Stimulated activated CD4-positive, alpha-beta T cell treated with anti-CD3 and anti-CD28 coated beads, Interleukin-2, amount 100 ng/mL, for 48 hours (primary cell): ENCODE measurements at regions not wholly inside any gene's neighbourhood (a gene's known extent, or its start where the extent isn't known, plus 50 kb on each side); places are given as distances from the start of the nearest gene placed in this dataset.

Experiments used
- DNase-seq, 2 donors: peaks; one replicate each; pipeline ENCODE4 v3.0.0-alpha.2; 2020

GRCh38 chr4:152156442-152156841 lies 379.4 kb downstream of the FBXW7 start:
- no peak for DNase-seq

DNA sequence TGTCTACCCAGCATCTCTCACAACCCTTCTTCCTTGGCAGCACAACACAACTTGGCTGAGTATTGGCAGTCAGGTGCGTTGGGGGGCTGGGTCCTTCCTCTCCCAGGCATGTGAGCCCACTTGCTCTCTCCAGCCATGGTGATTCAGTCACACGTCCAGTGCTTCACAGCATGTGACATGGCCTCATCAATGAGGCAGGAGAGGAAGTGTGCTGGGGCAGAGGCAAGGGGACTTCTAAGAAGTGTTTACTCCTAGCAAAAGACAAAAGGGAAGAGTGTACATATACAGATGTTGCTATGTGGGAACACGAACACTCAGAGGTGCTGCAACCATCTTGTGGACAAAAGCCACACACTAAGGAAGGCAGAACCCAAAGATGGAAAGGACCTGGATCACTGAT lies 380.8 kb downstream of the FBXW7 start:
- no peak for DNase-seq

- DNase-seq, result no peak
These were observed 381.5 kb downstream of the FBXW7 start for GRCh38 chr4:152154433-152154832.

GRCh38 chr4:152153476-152154270 lies 382.2 kb downstream of the FBXW7 start:
- DNase-seq, result no peak

- DNase-seq, result no peak
These were observed 385.7 kb downstream of the FBXW7 start for GRCh38 chr4:152150214-152150613.

- DNase-seq, result no peak
These were observed 386.1 kb downstream of the FBXW7 start for GRCh38 chr4:152149745-152150144.

GRCh38 chr4:152148057-152148456 lies 387.2 kb upstream of the GATB start:
- DNase-seq, result no peak

DNA sequence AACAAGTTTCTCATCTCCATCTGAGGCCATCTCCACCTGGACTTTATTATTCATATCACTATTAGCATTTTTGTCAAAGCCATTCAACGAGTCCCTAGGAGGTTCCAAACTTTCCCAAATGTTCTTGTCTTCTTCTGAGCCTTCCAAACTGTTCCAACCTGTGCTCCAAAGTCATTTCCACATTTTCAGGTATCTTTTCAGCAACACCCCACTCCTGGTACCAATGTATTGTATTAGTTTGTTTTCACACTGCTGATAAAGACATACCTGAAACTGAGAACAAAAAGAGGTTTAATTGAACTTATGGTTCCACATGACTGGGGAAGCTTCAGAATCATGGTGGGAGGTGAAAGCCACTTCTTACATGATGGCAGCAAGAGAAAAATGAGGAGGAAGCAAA lies 385.4 kb upstream of the GATB start:
- DNase-seq, result no peak

DNA sequence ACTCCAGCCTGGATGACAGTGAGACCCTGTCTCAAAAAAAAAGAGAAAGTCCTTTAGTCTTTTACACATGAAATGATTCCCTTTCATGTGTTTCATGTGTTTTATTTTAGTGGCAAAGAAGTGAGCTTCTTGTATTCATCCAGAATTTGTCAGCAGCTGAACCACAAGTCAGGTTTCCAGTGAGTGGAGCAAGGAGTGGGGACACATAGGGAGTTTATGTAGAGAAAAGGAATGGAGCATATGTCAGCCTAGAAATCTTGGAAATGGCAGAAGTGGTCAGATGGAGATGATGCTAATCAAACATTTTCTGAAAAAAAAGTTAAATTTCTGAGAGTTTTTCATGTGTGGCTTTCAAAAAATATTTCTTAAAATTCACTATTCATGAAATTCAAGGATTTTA lies 383.0 kb upstream of the GATB start:
- DNase-seq, result no peak

GRCh38 chr4:152138451-152138850 lies 377.6 kb upstream of the GATB start:
- no peak for DNase-seq

DNA sequence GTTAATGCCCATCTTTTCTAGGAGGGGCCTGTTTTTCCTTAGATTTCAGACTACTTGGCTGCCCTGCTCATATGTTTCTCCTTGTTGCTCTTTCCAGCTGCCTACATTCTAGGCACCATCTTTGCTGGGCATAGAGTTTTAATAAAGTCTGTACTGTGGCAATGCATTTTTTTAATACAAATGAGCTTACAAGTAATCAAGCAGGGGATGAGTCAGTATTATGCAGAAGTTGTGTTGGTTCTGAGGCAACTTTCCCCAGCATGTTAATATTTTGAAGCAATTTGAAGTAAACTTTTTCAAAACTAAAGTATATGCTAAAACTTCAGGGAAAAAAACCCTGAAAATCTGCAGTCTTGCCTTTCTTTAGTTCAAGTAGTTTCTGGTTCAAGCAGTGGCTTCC lies 372.0 kb upstream of the GATB start:
- no peak for DNase-seq

GRCh38 chr4:152128356-152128755 lies 367.5 kb upstream of the GATB start:
- DNase-seq, result no peak

GRCh38 chr4:152126238-152126637 lies 365.4 kb upstream of the GATB start:
- DNase-seq, result no peak

DNA sequence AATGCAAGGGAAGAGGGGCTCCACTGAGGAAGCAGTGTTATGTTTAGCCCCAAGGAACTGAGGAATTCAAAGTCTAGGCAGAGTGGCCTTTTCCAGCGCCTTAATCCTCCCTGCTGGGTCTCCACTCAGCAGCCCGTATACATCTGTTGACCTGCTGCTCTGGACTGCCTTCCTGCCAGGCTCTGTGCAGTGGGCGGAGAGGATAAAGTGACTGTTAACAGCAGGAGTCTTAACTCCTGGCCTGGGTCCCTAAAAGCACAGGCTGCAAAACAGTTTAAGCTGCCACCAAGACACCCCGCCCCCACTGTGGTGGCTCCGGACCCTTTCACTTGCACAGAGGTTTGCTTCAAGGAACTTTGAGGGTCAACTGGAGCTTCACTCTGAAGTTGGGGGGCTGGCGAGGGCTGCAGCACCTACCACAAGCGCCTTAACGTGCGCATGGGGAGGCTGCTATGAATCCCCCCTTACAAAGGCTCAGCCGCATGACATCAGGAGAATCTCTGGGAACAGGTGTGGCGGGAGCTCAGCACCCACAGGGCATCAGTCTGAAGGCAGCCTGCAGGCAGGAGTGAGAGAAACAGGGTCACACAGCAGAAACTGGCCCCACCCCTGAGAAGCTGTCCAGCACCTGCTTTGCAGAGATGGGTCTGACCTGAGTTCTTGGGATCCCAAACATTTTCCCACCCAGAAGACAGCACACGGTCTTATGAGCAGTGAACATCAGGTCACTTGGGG lies 358.2 kb upstream of the GATB start:
- no peak for DNase-seq

DNA sequence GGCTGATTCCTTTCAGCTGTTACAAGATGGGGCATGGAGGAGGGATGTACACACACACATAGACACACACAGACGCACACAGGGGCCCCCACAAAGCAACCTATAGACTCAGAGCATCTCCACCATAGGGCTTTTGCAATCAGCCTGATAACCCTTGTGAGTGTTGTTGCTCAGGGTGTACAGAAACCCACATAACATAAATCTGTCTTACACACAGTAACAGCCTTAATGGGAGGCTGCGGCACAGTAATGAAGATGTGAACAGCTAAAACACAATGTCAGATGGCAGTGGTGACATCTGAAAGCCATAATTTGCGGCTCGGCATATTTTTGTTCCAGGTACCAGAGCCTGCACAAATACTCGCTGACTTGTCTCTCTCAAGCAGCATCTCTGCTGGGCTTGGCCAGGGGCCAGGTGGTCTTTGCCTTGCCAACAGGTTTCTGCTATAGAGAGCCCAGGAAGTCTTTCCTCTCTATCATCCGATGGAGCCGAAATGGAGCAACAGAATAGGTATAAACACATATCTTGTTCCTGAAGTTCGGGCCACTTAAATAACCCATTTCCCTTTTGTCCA lies 357.2 kb upstream of the GATB start:
- DNase-seq, result no peak

DNA sequence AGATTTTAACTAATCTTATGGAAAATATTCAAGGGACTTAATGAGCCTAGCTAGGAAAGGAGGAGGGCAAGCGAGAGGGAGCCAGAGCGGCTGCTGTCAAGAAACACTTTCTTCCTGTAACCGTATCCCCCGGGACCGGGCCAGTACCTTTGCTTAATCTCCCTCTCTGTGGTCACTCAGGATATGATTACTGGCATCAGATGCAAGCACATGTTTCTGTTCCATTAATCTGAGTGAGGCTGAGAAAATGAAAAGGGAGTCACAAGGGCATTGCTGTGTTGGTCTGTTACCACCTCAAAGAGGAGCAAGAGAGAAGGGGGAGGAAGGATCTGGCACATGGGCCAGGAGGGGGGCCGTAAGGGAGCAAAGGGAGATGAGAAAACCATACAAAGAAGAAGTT lies 356.7 kb upstream of the GATB start:
- DNase-seq, result no peak

GRCh38 chr4:152117054-152117453 lies 356.2 kb upstream of the GATB start:
- DNase-seq, result no peak

DNA sequence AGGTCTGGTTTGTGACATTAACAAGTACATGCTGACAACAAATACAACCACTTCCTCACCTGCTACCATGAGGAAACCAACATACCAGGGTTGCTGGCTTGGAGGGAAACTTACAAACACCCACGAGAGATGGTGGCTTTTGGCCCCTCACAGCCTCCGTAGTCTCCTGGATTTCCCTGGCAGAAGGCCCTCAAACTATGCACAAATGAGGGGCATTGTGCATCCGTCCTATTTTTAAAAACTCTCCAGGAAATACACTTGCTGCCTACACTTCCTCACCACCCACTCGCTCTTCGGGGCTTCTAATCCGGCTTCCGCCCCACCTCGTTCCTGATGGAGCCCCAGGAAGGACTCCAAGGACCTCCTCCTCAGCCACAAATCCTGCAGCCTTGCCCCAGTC lies 355.0 kb upstream of the GATB start:
- DNase-seq, result no peak

DNA sequence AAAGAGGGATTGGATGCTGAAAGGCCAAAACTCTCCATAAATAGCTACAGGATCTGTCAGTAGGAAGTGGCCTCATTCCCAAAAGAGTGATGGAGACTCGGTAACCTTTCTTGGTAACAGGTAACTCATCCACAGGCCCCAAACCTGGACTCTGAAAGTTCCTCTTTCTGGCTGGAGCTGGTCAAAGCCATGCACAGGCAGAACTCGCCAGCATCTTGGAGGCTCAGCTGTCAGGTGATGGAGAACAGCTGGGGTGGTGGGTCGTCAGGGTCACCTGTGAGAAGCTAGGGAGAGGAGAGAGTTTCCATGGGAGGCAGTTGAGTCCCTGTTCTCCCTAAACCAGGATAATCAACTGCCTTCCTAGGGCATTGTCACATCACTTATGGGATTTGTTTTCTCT lies 354.3 kb upstream of the GATB start:
- DNase-seq, result no peak

DNA sequence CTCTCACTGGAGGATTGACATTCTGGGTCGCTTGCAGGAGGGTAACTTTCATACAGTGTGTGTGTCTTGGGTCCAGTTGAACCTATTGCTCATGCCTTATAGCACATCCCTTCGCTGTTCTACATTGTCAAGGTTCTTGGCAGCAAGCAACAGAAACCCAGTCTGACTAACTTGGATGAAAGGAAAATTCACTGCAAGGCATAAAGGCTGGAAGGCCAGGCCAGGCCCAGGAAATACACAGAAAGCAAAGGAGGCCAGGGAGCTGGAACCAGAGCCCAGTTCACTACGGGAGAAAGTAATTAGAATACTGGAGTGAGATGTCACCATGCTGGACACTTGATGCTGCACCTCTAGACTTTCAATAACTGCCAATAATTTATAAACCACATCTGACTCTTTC lies 353.8 kb upstream of the GATB start:
- DNase-seq, result no peak

DNA sequence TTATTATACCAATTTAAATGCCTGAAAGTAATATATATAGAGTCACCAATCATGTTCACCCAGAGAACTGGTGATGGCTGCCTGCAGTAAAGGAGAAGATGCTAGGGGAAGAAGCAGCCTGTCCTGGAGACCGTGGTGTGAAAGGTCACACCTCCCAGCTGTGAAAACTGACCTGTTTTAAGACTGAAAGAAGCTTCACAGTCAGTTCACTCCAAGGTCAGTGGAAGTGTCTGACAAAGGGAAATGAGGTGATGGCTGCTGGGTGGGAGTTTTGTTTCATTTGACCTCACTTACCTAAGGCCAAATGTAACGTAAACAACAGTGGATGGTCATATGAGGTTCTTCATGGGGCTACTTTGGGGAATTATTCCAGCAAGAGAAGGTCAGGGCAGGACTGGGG lies 352.1 kb upstream of the GATB start:
- no peak for DNase-seq

DNA sequence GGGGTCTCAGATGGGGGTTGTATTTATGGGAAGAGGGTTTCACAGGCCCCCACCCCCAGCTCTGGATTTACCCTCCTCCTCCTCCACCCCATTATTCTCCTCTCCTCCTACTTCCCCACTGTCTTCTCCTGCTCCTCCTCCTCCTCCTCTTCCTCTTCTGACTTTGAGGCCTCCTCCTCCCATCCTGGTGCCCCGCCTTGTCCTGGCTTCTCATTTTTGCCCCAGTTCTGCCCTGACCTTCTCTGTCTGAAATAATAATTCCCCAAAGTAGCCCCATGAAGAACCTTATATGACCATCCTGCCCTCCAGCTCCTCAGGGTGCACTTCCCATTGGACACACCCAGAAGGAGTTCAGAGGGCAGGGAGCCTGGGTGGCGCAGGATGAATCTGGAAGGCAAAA lies 351.4 kb upstream of the GATB start:
- no peak for DNase-seq

DNA sequence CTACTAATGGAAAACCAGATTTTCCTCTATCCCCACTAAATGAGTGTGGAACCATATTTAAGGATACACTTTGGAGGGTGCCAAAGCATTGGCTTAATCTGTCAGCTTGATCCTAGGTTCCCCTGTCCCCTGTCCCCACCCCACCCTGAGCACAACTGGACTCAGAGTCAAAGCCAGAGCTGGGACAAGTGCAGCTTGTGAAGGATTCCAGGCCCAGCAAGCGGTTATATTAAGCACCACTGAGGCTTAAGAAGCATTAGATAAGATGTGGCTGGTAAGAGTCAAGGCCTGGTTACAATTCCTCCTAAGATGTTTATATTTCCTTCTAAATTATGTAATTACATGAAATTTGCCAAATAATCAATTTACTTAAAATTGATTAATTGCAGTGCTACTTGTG lies 350.0 kb upstream of the GATB start:
- DNase-seq, result no peak
